Loucy (cell line): ENCODE measurements at regions not wholly inside any gene's neighbourhood (a gene's known extent, or its start where the extent isn't known, plus 50 kb on each side); places are given as distances from the start of the nearest gene placed in this dataset.

ENCODE experiments used
- H2AFZ ChIP-seq: fragments of 200-600 bp; sonication (generic); 2 replicates; pipeline ENCODE4 v1.6.0; 2016; ENCODE audit warnings: antibody characterized with exemption, mild to moderate bottlenecking, low read length, moderate library complexity
- H3F3A ChIP-seq: fragments of 200-600 bp; 2 replicates; pipeline ENCODE4 v1.6.0; 2016; ENCODE audit warnings: antibody characterized with exemption, low read depth, mild to moderate bottlenecking
- H3K27me3 ChIP-seq: fragments of 200-600 bp; sonication (generic); 2 replicates; pipeline ENCODE4 v1.6.1; 2014; ENCODE audit warnings: low read length, mild to moderate bottlenecking; ENCODE audit not compliant: insufficient read depth, poor library complexity, severe bottlenecking
- H3K36me3 ChIP-seq: fragments of 200-600 bp; sonication (generic); 2 replicates; pipeline ENCODE4 v1.6.1; 2016; ENCODE audit warnings: low read length; ENCODE audit not compliant: insufficient read depth
- H3K4me1 ChIP-seq: fragments of 200-600 bp; sonication (generic); 2 replicates; pipeline ENCODE4 v1.5.1; 2014; ENCODE audit warnings: low read length, mild to moderate bottlenecking; ENCODE audit not compliant: insufficient read depth, poor library complexity, severe bottlenecking
- H3K4me2 ChIP-seq: fragments of 200-600 bp; sonication (generic); 2 replicates; pipeline ENCODE4 v1.6.0; 2014; ENCODE audit warnings: antibody characterized with exemption, low read length, low read depth, mild to moderate bottlenecking; ENCODE audit not compliant: poor library complexity, severe bottlenecking
- H3K4me3 ChIP-seq: fragments of 200-600 bp; sonication (generic); 2 replicates; pipeline ENCODE4 v1.5.1; 2014; ENCODE audit warnings: low read length, mild to moderate bottlenecking, mixed read lengths; ENCODE audit not compliant: poor library complexity, severe bottlenecking
- H3K79me2 ChIP-seq: fragments of 200-600 bp; sonication (generic); 2 replicates; pipeline ENCODE4 v1.6.1; 2014; ENCODE audit warnings: low read length; ENCODE audit not compliant: insufficient read depth
- H3K9ac ChIP-seq: fragments of 200-600 bp; sonication (generic); 2 replicates; pipeline ENCODE4 v1.6.0; 2014; ENCODE audit warnings: mild to moderate bottlenecking, low read depth, low read length, moderate library complexity; ENCODE audit not compliant: poor library complexity, severe bottlenecking
- H3K9me2 ChIP-seq: fragments of 200-600 bp; sonication (generic); replicated peaks from 2 replicates; pipeline ENCODE4 v1.6.1; 2016; ENCODE audit warnings: low read depth, low read length, mixed read lengths
- H3K9me3 ChIP-seq: fragments of 200-600 bp; sonication (generic); 2 replicates; pipeline ENCODE4 v1.6.1; 2014; ENCODE audit warnings: mild to moderate bottlenecking, antibody characterized with exemption, low read length, low read depth; ENCODE audit not compliant: insufficient read depth
- H4K20me1 ChIP-seq: fragments of 200-600 bp; sonication (generic); 2 replicates; pipeline ENCODE4 v1.6.0; 2014; ENCODE audit warnings: antibody characterized with exemption, low read length, mild to moderate bottlenecking; ENCODE audit not compliant: insufficient read depth, poor library complexity, severe bottlenecking
- EZH2phosphoT487 ChIP-seq: fragments of 200-600 bp; IDR thresholded peaks from 2 replicates; pipeline ENCODE4 v1.6.1; 2018; ENCODE audit warnings: antibody characterized with exemption, mild to moderate bottlenecking, moderate library complexity, borderline replicate concordance
- TF ChIP-seq, protein P1 (sequence below): fragments of 200-600 bp; sonication (generic); conservative IDR thresholded peaks from 2 replicates; pipeline ENCODE4 v1.5.1; 2014; ENCODE audit warnings: mild to moderate bottlenecking, antibody characterized with exemption, low read length

DNA sequence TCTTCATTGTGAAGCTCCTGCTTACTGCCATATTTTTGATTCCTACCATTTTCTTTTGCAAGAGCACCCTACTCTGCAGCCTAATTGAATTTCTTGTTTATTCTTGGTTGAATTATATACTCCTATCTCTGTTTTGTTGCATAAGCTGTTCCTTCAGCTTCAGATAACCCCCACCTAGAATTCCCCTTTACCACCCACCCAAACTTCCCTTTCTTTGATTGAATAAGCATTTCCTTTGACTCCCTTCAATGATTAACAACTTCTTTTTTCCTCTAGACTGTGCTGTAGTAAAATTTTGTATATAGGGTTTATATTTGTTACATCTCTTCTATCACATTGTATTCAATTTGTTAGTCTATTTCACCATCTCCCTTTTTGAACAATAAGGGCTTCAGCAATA is 168.1 kb downstream of the GPR37 start:
- Histone ChIP-seq H4K20me1 (no peaks in the 10 kb centered on the region), H3K36me3 (no peaks in the 10 kb centered on the region), H3K4me2 (no peak overlapping the region)

DNA sequence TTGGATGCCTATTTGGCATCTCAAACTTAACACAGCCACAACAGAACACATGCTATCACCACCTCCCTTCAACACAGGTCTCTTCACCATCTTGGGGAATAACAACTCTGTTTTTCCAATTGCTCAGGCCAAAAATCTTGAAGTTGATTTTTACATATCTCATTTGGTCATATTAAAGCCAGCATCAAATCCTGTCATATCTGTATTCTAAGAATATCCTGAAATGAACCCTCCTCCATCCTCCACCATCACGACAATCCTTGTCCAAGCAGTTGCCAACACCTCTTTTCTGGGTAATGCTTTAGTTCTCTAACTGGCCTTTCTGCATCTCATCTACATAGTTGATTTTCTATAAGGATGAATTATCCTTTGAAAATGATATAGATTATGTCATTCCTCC is 168.7 kb downstream of the GPR37 start:
- TF ChIP-seq EZH2phosphoT487, result no peak
- TF ChIP-seq, protein P1, sequence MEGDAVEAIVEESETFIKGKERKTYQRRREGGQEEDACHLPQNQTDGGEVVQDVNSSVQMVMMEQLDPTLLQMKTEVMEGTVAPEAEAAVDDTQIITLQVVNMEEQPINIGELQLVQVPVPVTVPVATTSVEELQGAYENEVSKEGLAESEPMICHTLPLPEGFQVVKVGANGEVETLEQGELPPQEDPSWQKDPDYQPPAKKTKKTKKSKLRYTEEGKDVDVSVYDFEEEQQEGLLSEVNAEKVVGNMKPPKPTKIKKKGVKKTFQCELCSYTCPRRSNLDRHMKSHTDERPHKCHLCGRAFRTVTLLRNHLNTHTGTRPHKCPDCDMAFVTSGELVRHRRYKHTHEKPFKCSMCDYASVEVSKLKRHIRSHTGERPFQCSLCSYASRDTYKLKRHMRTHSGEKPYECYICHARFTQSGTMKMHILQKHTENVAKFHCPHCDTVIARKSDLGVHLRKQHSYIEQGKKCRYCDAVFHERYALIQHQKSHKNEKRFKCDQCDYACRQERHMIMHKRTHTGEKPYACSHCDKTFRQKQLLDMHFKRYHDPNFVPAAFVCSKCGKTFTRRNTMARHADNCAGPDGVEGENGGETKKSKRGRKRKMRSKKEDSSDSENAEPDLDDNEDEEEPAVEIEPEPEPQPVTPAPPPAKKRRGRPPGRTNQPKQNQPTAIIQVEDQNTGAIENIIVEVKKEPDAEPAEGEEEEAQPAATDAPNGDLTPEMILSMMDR, result no peak
- Histone ChIP-seq H3K79me2 (no peaks in the 10 kb centered on the region), H3K36me3 (no peaks in the 10 kb centered on the region), H3F3A (no peaks in the 10 kb centered on the region), H2AFZ (no peak overlapping the region), H3K9me3 (no peaks in the 10 kb centered on the region), H3K4me1 (no peaks in the 10 kb centered on the region), H3K4me3 (no peak overlapping the region), H3K27me3 (no peaks in the 10 kb centered on the region), H3K9me2 (no peaks in the 10 kb centered on the region), H3K9ac (no peak overlapping the region), H4K20me1 (no peaks in the 10 kb centered on the region), H3K4me2 (no peak overlapping the region)

More for the DNA sequence above, 168.1 kb downstream of the GPR37 start:
- Histone ChIP-seq H3K4me3 (no peak overlapping the region), H3K4me1 (no peaks in the 10 kb centered on the region), H3F3A (no peaks in the 10 kb centered on the region), H3K9ac (no peak overlapping the region), H3K79me2 (no peaks in the 10 kb centered on the region), H3K9me2 (no peaks in the 10 kb centered on the region), H2AFZ (no peak overlapping the region), H3K27me3 (no peaks in the 10 kb centered on the region), H3K9me3 (no peaks in the 10 kb centered on the region)
- TF ChIP-seq, protein P1, result no peak
- no peak for TF ChIP-seq EZH2phosphoT487

DNA sequence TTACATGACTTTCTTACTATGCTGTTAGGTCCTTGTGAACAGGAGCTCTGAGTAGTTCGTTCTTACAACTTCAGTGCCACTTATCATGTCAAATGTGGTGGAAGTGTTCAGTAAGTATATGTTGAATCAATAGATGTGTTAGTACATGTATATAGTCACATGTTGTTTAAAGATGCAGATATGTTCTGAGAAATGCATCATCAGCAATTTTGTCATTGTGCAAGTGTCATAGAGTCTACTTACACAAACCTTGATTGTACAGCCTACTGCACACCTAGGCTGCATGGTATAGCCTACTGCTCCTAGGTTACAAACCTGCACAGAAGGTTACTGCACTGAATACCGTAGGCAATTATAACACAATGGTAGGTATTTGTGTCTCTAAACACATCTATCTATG is 174.8 kb downstream of the GPR37 start:
- TF ChIP-seq, protein P1, result no peak
- no peak overlapping the region for H3K9ac ChIP-seq
- H3K79me2 ChIP-seq, result no peaks in the 10 kb centered on the region
- H3K9me3 ChIP-seq, result no peaks in the 10 kb centered on the region
- H2AFZ ChIP-seq, result no peak overlapping the region
- H3F3A ChIP-seq, result no peaks in the 10 kb centered on the region
- no peaks in the 10 kb centered on the region for H3K36me3 ChIP-seq
- H3K4me1 ChIP-seq, result no peaks in the 10 kb centered on the region
- H3K27me3 ChIP-seq, result no peaks in the 10 kb centered on the region
- H3K4me3 ChIP-seq, result no peak overlapping the region
- H4K20me1 ChIP-seq, result no peaks in the 10 kb centered on the region
- no peak overlapping the region for H3K4me2 ChIP-seq
- H3K9me2 ChIP-seq, result no peaks in the 10 kb centered on the region
